ENCODE measurements at regions not wholly inside any gene's neighbourhood (a gene's known extent, or its start where the extent isn't known, plus 50 kb on each side); places are given as distances from the start of the nearest gene placed in this dataset.

- CTCF ChIA-PET: no interaction called here
Measured at GRCh38 chr2:146444987-146445386, 1399.8 kb upstream of the ACVR2A start.

GRCh38 chr2:146444085-146444484, 1400.7 kb upstream of the ACVR2A start:
- H3K27ac ChIP-seq (ENCODE audit: low read depth, low read length): no peak overlapping the region
- ChIA-PET POLR2A (no interaction called here), RAD21 (ENCODE audit: low non-redundant PET in 1 of 2, low total read pairs in 2 of 2, uncharacterized antibody in 2 of 2, unreplicated experiment in 2 of 2) (no interaction called here), CTCF (no interaction called here)
- no peaks in the 10 kb centered on the region for H3K4me1 ChIP-seq (ENCODE audit: control insufficient read depth in 1 of 2, insufficient read depth in 2 of 2, low read length in 2 of 2)
- H4K20me1 ChIP-seq (ENCODE audit: insufficient read depth): no peaks in the 10 kb centered on the region
- no peak overlapping the region for H3K4me2 ChIP-seq (ENCODE audit: low read length)
- no peak for DNase-seq (ENCODE audit: low read depth, low spot score)
- no peaks in the 10 kb centered on the region for H3K79me2 ChIP-seq (ENCODE audit: insufficient read depth, low read length)
- no peaks in the 10 kb centered on the region for H3K9me2 ChIP-seq (ENCODE audit: insufficient read depth)
- no peak overlapping the region for H3K9ac ChIP-seq (ENCODE audit: low read length)
- no peaks in the 10 kb centered on the region for H3K9me3 ChIP-seq (ENCODE audit: control insufficient read depth in 1 of 2, insufficient read depth in 1 of 2, low read depth in 1 of 2, low read length in 2 of 2)
- no peaks in the 10 kb centered on the region for H3K27me3 ChIP-seq (ENCODE audit: insufficient read depth, low read length)
- intact Hi-C loops (cut with micrococcal nuclease): no loop called here
- H2AFZ ChIP-seq (ENCODE audit: low read depth, low read length, poor library complexity, severe bottlenecking): no peak overlapping the region
- no peaks in the 10 kb centered on the region for H3K36me3 ChIP-seq (ENCODE audit: control insufficient read depth in 1 of 2, insufficient read depth in 2 of 2, low read length in 2 of 2)
- no peak for ATAC-seq
- BruUV-seq (replicated peaks): no TSS peak
- H3K4me3 ChIP-seq (replicated peaks in 1 of 2; ENCODE audit: low read depth in 1 of 2, low read length in 2 of 2): no peak overlapping the region
- TF ChIP-seq ZNF274 (IDR thresholded peaks at IDR 0.05; ENCODE audit: low read depth, low read length): no peak
- TF ChIP-seq, protein P1, sequence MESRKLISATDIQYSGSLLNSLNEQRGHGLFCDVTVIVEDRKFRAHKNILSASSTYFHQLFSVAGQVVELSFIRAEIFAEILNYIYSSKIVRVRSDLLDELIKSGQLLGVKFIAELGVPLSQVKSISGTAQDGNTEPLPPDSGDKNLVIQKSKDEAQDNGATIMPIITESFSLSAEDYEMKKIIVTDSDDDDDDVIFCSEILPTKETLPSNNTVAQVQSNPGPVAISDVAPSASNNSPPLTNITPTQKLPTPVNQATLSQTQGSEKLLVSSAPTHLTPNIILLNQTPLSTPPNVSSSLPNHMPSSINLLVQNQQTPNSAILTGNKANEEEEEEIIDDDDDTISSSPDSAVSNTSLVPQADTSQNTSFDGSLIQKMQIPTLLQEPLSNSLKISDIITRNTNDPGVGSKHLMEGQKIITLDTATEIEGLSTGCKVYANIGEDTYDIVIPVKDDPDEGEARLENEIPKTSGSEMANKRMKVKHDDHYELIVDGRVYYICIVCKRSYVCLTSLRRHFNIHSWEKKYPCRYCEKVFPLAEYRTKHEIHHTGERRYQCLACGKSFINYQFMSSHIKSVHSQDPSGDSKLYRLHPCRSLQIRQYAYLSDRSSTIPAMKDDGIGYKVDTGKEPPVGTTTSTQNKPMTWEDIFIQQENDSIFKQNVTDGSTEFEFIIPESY (IDR thresholded peaks at IDR 0.05; ENCODE audit: extremely low read depth, insufficient replicate concordance, low read length): no peak
- no peak for TF ChIP-seq JUND (IDR thresholded peaks at IDR 0.05)
- TF ChIP-seq REST (IDR thresholded peaks at IDR 0.05; ENCODE audit: low read depth): no peak

More at GRCh38 chr2:146444987-146445386, 1399.8 kb upstream of the ACVR2A start:
- POLR2A ChIA-PET: no interaction called here
- TF ChIP-seq SRF (IDR thresholded peaks at IDR 0.05; ENCODE audit: low read depth) (no peak), EZH2 (IDR thresholded peaks at IDR 0.05) (no peak), CTCF (IDR thresholded peaks at IDR 0.05 in 2 of 3, conservative IDR thresholded peaks at IDR 0.05 in 1 of 3; ENCODE audit: borderline replicate concordance in 1 of 3, insufficient read depth in 1 of 3, low read depth in 2 of 3, low read length in 2 of 3) (no peak)
- Histone ChIP-seq H3K9ac (ENCODE audit: low read length) (no peak overlapping the region), H2AFZ (ENCODE audit: low read depth, low read length, poor library complexity, severe bottlenecking) (no peak overlapping the region), H3K4me2 (ENCODE audit: low read length) (no peak overlapping the region), H3K27me3 (ENCODE audit: insufficient read depth, low read length) (no peaks in the 10 kb centered on the region), H3K9me3 (ENCODE audit: control insufficient read depth in 1 of 2, insufficient read depth in 1 of 2, low read depth in 1 of 2, low read length in 2 of 2) (no peaks in the 10 kb centered on the region), H3K79me2 (ENCODE audit: insufficient read depth, low read length) (no peaks in the 10 kb centered on the region), H3K36me3 (ENCODE audit: control insufficient read depth in 1 of 2, insufficient read depth in 2 of 2, low read length in 2 of 2) (no peaks in the 10 kb centered on the region), H3K9me2 (ENCODE audit: insufficient read depth) (no peaks in the 10 kb centered on the region), H3K27ac (ENCODE audit: low read depth, low read length) (no peak overlapping the region), H3K4me1 (ENCODE audit: control insufficient read depth in 1 of 2, insufficient read depth in 2 of 2, low read length in 2 of 2) (no peaks in the 10 kb centered on the region), H3K4me3 (replicated peaks in 1 of 2; ENCODE audit: low read depth in 1 of 2, low read length in 2 of 2) (no peak overlapping the region), H4K20me1 (ENCODE audit: insufficient read depth) (no peaks in the 10 kb centered on the region)
- RAD21 ChIA-PET (ENCODE audit: low non-redundant PET in 1 of 2, low total read pairs in 2 of 2, uncharacterized antibody in 2 of 2, unreplicated experiment in 2 of 2): no interaction called here
- ATAC-seq (no peak), DNase-seq (ENCODE audit: low read depth, low spot score) (no peak)
- intact Hi-C loops (cut with micrococcal nuclease): no loop called here
- BruUV-seq (replicated peaks): no TSS peak
